ENCODE measurements at regions not wholly inside any gene's neighbourhood (a gene's known extent, or its start where the extent isn't known, plus 50 kb on each side); places are given as distances from the start of the nearest gene placed in this dataset.

- TF ChIP-seq FOXM1 (IDR thresholded peaks at IDR 0.05; ENCODE audit: low read depth, low read length) (no peak), PAX8 (IDR thresholded peaks at IDR 0.05) (no peak), JUNB (IDR thresholded peaks at IDR 0.05) (no peak), ETV6 (conservative IDR thresholded peaks at IDR 0.05 in 1 of 2, IDR thresholded peaks at IDR 0.05 in 1 of 2; ENCODE audit: borderline replicate concordance in 1 of 2, low read depth in 1 of 2) (no peak), CREB1 (IDR thresholded peaks at IDR 0.05; ENCODE audit: low read depth) (no peak), EZH2 (IDR thresholded peaks at IDR 0.05; ENCODE audit: borderline replicate concordance, control insufficient read depth, low read depth, low read length) (no peak), CTCF (IDR thresholded peaks at IDR 0.05 in 2 of 3, conservative IDR thresholded peaks at IDR 0.05 in 1 of 3; ENCODE audit: control insufficient read depth in 2 of 3, extremely low read depth in 1 of 3, insufficient read depth in 1 of 3, low read depth in 3 of 3, low read length in 3 of 3) (no peak), TAF1 (IDR thresholded peaks at IDR 0.05; ENCODE audit: borderline replicate concordance, low read depth, low read length) (no peak), FOXK2 (IDR thresholded peaks at IDR 0.05) (no peak), ZBTB40 (IDR thresholded peaks at IDR 0.05; ENCODE audit: borderline replicate concordance) (no peak), ATF7 (IDR thresholded peaks at IDR 0.05; ENCODE audit: low read depth) (no peak), EP300 (IDR thresholded peaks at IDR 0.05; ENCODE audit: borderline replicate concordance in 1 of 2, control insufficient read depth in 1 of 2, low read depth in 2 of 2, low read length in 2 of 2) (no peak)
- TF ChIP-seq, protein P1, sequence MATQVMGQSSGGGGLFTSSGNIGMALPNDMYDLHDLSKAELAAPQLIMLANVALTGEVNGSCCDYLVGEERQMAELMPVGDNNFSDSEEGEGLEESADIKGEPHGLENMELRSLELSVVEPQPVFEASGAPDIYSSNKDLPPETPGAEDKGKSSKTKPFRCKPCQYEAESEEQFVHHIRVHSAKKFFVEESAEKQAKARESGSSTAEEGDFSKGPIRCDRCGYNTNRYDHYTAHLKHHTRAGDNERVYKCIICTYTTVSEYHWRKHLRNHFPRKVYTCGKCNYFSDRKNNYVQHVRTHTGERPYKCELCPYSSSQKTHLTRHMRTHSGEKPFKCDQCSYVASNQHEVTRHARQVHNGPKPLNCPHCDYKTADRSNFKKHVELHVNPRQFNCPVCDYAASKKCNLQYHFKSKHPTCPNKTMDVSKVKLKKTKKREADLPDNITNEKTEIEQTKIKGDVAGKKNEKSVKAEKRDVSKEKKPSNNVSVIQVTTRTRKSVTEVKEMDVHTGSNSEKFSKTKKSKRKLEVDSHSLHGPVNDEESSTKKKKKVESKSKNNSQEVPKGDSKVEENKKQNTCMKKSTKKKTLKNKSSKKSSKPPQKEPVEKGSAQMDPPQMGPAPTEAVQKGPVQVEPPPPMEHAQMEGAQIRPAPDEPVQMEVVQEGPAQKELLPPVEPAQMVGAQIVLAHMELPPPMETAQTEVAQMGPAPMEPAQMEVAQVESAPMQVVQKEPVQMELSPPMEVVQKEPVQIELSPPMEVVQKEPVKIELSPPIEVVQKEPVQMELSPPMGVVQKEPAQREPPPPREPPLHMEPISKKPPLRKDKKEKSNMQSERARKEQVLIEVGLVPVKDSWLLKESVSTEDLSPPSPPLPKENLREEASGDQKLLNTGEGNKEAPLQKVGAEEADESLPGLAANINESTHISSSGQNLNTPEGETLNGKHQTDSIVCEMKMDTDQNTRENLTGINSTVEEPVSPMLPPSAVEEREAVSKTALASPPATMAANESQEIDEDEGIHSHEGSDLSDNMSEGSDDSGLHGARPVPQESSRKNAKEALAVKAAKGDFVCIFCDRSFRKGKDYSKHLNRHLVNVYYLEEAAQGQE (IDR thresholded peaks at IDR 0.05; ENCODE audit: low read depth, low read length) = no peak
- TF ChIP-seq, protein P2, sequence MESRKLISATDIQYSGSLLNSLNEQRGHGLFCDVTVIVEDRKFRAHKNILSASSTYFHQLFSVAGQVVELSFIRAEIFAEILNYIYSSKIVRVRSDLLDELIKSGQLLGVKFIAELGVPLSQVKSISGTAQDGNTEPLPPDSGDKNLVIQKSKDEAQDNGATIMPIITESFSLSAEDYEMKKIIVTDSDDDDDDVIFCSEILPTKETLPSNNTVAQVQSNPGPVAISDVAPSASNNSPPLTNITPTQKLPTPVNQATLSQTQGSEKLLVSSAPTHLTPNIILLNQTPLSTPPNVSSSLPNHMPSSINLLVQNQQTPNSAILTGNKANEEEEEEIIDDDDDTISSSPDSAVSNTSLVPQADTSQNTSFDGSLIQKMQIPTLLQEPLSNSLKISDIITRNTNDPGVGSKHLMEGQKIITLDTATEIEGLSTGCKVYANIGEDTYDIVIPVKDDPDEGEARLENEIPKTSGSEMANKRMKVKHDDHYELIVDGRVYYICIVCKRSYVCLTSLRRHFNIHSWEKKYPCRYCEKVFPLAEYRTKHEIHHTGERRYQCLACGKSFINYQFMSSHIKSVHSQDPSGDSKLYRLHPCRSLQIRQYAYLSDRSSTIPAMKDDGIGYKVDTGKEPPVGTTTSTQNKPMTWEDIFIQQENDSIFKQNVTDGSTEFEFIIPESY (IDR thresholded peaks at IDR 0.05) = no peak
Observed at GRCh38 chr3:148044151-148044550, 635.0 kb downstream of the ZIC1 start.
